ENCODE measurements at regions not wholly inside any gene's neighbourhood (a gene's known extent, or its start where the extent isn't known, plus 50 kb on each side); places are given as distances from the start of the nearest gene placed in this dataset.

DNA sequence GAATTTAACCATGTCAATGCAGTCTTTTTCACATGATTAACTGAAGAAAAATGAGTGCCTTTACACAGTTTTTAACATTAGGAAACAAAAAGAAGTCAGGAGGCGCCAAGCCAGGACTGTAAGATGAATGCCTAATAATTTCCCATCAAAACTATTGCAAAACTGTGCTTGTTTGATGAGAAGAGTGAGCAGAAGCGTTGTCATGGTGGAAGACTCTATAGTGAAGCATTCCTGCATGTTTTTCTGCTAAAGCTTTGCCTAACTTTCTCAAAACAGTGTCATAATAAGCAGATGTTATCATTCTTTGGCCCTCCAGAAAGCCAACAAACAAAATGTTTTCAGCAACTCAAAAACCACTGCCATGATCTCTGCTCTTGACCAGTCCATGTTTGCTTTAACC, 156.8 kb upstream of the CDIN1 start (continued):
- TF ChIP-seq MEF2A (IDR thresholded peaks at IDR 0.05; ENCODE audit: control insufficient read depth, low read depth, low read length) (no peak), CEBPG (CRISPR knock-in tag; IDR thresholded peaks at IDR 0.05) (no peak), CEBPG (tag; conservative IDR thresholded peaks at IDR 0.05 in 1 of 2, IDR thresholded peaks at IDR 0.05 in 1 of 2) (no peak), MLLT1 (IDR thresholded peaks at IDR 0.05) (no peak), ZKSCAN8 (CRISPR knock-in tag; IDR thresholded peaks at IDR 0.05) (no peak), NFE2L1 (tag; IDR thresholded peaks at IDR 0.05; ENCODE audit: borderline replicate concordance, low read depth) (no peak), DACH1 (IDR thresholded peaks at IDR 0.05; ENCODE audit: partially characterized antibody) (no peak), CBFA2T2 (conservative IDR thresholded peaks at IDR 0.05) (no peak), VEZF1 (CRISPR knock-in tag; IDR thresholded peaks at IDR 0.05) (no peak), PTRF (tag; IDR thresholded peaks at IDR 0.05) (no peak), ZFPM2 (CRISPR knock-in tag; IDR thresholded peaks at IDR 0.05) (no peak)
- TF ChIP-seq, protein P1, sequence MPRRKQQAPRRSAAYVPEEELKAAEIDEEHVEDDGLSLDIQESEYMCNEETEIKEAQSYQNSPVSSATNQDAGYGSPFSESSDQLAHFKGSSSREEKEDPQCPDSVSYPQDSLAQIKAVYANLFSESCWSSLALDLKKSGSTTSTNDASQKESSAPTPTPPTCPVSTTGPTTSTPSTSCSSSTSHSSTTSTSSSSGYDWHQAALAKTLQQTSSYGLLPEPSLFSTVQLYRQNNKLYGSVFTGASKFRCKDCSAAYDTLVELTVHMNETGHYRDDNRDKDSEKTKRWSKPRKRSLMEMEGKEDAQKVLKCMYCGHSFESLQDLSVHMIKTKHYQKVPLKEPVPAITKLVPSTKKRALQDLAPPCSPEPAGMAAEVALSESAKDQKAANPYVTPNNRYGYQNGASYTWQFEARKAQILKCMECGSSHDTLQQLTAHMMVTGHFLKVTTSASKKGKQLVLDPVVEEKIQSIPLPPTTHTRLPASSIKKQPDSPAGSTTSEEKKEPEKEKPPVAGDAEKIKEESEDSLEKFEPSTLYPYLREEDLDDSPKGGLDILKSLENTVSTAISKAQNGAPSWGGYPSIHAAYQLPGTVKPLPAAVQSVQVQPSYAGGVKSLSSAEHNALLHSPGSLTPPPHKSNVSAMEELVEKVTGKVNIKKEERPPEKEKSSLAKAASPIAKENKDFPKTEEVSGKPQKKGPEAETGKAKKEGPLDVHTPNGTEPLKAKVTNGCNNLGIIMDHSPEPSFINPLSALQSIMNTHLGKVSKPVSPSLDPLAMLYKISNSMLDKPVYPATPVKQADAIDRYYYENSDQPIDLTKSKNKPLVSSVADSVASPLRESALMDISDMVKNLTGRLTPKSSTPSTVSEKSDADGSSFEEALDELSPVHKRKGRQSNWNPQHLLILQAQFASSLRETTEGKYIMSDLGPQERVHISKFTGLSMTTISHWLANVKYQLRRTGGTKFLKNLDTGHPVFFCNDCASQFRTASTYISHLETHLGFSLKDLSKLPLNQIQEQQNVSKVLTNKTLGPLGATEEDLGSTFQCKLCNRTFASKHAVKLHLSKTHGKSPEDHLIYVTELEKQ (CRISPR knock-in tag; IDR thresholded peaks at IDR 0.05), result no peak
